Endothelial cell of umbilical vein (primary cell): ENCODE measurements at regions not wholly inside any gene's neighbourhood (a gene's known extent, or its start where the extent isn't known, plus 50 kb on each side); places are given as distances from the start of the nearest gene placed in this dataset.

ENCODE experiments used
- BruUV-seq: library from RNA; stranded (reverse); fragments of 400-500 nt; replicated peaks from 2 replicates; lab custom pipeline; 2021; lab: Mats Ljungman, UMichigan
- CTCF ChIA-PET: fragments of 300-600, 350-600 bp; sonication (Branson Sonifier 250); formaldehyde crosslinking; loops from one replicate; lab custom pipeline; 2021; ENCODE audit warnings: antibody characterized with exemption, inconsistent platforms; lab: Charles Lee
- POLR2A ChIA-PET: fragments of 300-600, 350-600 bp; sonication (Branson Sonifier 250); formaldehyde crosslinking; loops from one replicate; lab custom pipeline; 2021; ENCODE audit warnings: antibody characterized with exemption, inconsistent platforms; lab: Charles Lee
- DNase-seq: peaks from one replicate; pipeline ENCODE4 v3.0.0-alpha.2; 2011; ENCODE audit warnings: low read depth, low spot score
- FAIRE-seq: peaks from 2 replicates; lab custom pipeline; 2011; peaks lifted over from hg19 to GRCh38; lab: Jason Lieb, UNC
- H2AFZ ChIP-seq: 2 replicates; pipeline ENCODE4 v1.6.0; 2012; ENCODE audit warnings: low read depth, low read length, control low read depth, inconsistent platforms
- H3K27ac ChIP-seq: 2 replicates; pipeline ENCODE4 v1.5.1; 2011; ENCODE audit warnings: low read depth, mild to moderate bottlenecking, control low read depth, low read length, moderate library complexity; ENCODE audit not compliant: insufficient read depth
- H3K27me3 ChIP-seq, 2 experiments: 2 replicates each; pipeline versions ENCODE4 v1.6.0 to v1.6.1; 2011; ENCODE audit warnings: low read length in 2 of 2, mixed read lengths in 1 of 2; ENCODE audit not compliant: control insufficient read depth in 2 of 2, insufficient read depth in 2 of 2
- H3K36me3 ChIP-seq, 2 experiments: 2 replicates in 1 of 2; 3 replicates in 1 of 2; pipeline ENCODE4 v1.5.1; 2011; ENCODE audit warnings: low read length in 2 of 2, mild to moderate bottlenecking in 1 of 2, moderate library complexity in 1 of 2; ENCODE audit not compliant: control insufficient read depth in 2 of 2, insufficient read depth in 2 of 2; ENCODE audit errors: extremely low read depth in 1 of 2
- H3K4me1 ChIP-seq: 3 replicates; pipeline ENCODE4 v1.5.1; 2011; ENCODE audit warnings: mild to moderate bottlenecking, low read length; ENCODE audit not compliant: control insufficient read depth, insufficient read depth; ENCODE audit errors: extremely low read depth
- H3K4me2 ChIP-seq: 2 replicates; pipeline ENCODE4 v1.6.1; 2011; ENCODE audit warnings: low read length, control low read depth, mixed read lengths; ENCODE audit not compliant: insufficient read depth
- H3K4me3 ChIP-seq, 3 experiments: fragments of 200-600 bp in 1 of 3; sonication (generic), shearing (Covaris generic) in 1 of 3; replicated peaks in 1 of 3; 2 replicates each; pipeline ENCODE4 v1.5.1; 2011 to 2016; ENCODE audit warnings: control low read depth in 3 of 3, low read length in 3 of 3, mild to moderate bottlenecking in 2 of 3, inconsistent platforms in 1 of 3, low read depth in 1 of 3, moderate library complexity in 1 of 3; ENCODE audit not compliant: insufficient read depth in 1 of 3
- H3K79me2 ChIP-seq: 2 replicates; pipeline ENCODE4 v1.6.0; 2012; ENCODE audit warnings: low read length, inconsistent platforms; ENCODE audit not compliant: control insufficient read depth, insufficient read depth
- H3K9ac ChIP-seq: replicated peaks from 2 replicates; pipeline ENCODE3; 2011; ENCODE audit warnings: low read length, control low read depth; ENCODE audit not compliant: insufficient read depth; ENCODE audit errors: extremely low read depth
- H3K9me1 ChIP-seq: replicated peaks from 3 replicates; pipeline ENCODE4 v1.6.0; 2011; ENCODE audit warnings: mild to moderate bottlenecking, low read length; ENCODE audit not compliant: control insufficient read depth, insufficient read depth; ENCODE audit errors: extremely low read depth
- H3K9me3 ChIP-seq: replicated peaks from 2 replicates; pipeline ENCODE4 v1.5.1; 2012; ENCODE audit warnings: low read length, inconsistent platforms; ENCODE audit not compliant: control insufficient read depth, insufficient read depth
- H4K20me1 ChIP-seq: replicated peaks from 2 replicates; pipeline ENCODE3; 2011; ENCODE audit warnings: mild to moderate bottlenecking, low read length; ENCODE audit not compliant: control insufficient read depth, insufficient read depth; ENCODE audit errors: extremely low read depth
- CTCF ChIP-seq, 2 donors: IDR thresholded peaks; 1 replicate in 1 of 2; 2 replicates in 1 of 2; pipeline ENCODE4 v1.5.1; 2011; ENCODE audit warnings: low read length in 2 of 2, mild to moderate bottlenecking in 2 of 2, moderate library complexity in 2 of 2, control low read depth in 1 of 2, inconsistent platforms in 1 of 2, low read depth in 1 of 2; ENCODE audit not compliant: insufficient read depth in 1 of 2; ENCODE audit errors: extremely low read depth in 1 of 2
- EZH2 ChIP-seq: IDR thresholded peaks from 2 replicates; pipeline ENCODE4 v1.6.1; 2012; ENCODE audit warnings: borderline replicate concordance, low read depth, mild to moderate bottlenecking, moderate library complexity, low read length, inconsistent platforms; ENCODE audit not compliant: severe bottlenecking
- FOS ChIP-seq: IDR thresholded peaks from 2 replicates; pipeline ENCODE4 v1.6.1; 2011; ENCODE audit warnings: mild to moderate bottlenecking, low read length, moderate library complexity, borderline replicate concordance; ENCODE audit not compliant: insufficient read depth
- GATA2 ChIP-seq: IDR thresholded peaks from 2 replicates; pipeline ENCODE4 v1.7.0; 2011; ENCODE audit warnings: low read depth, mild to moderate bottlenecking, moderate library complexity, mixed read lengths, low read length; ENCODE audit not compliant: insufficient read length, insufficient read depth
- JUN ChIP-seq: IDR thresholded peaks from 2 replicates; pipeline ENCODE4 v1.6.1; 2011; ENCODE audit warnings: borderline replicate concordance, low read depth; ENCODE audit not compliant: insufficient read length, insufficient read depth
- MYC ChIP-seq: IDR thresholded peaks from one replicate; pipeline ENCODE4 v1.6.1; 2011; ENCODE audit warnings: mild to moderate bottlenecking, low read depth, low read length
- POLR2A ChIP-seq: IDR thresholded peaks from 2 replicates; pipeline ENCODE4 v1.6.1; 2012; ENCODE audit warnings: low read depth, mild to moderate bottlenecking, control low read depth, low read length
- POLR2AphosphoS5 ChIP-seq: IDR thresholded peaks from 2 replicates; pipeline ENCODE4 v1.6.1; 2012; ENCODE audit warnings: low read depth, mild to moderate bottlenecking, control low read depth, low read length, moderate library complexity; ENCODE audit not compliant: insufficient read depth
- dilution Hi-C: fragments of 300-500 bp; cut with MboI; formaldehyde crosslinking; loops from one replicate; pipeline ENCODE4 v1.15.0; 2019; ENCODE audit warnings: low sequenced_read_pairs; ENCODE audit not compliant: extremely low pct_ligation_motif_present
- intact Hi-C: fragments of 100-400 bp; cut with micrococcal nuclease; formaldehyde crosslinking; loops from one replicate; pipeline ENCODE4 v1.10.0; 2022
- TF ChIP-seq, protein P1 (sequence below): IDR thresholded peaks from 2 replicates; pipeline ENCODE4 v1.6.1; 2011; ENCODE audit not compliant: insufficient read depth, insufficient read length

DNA sequence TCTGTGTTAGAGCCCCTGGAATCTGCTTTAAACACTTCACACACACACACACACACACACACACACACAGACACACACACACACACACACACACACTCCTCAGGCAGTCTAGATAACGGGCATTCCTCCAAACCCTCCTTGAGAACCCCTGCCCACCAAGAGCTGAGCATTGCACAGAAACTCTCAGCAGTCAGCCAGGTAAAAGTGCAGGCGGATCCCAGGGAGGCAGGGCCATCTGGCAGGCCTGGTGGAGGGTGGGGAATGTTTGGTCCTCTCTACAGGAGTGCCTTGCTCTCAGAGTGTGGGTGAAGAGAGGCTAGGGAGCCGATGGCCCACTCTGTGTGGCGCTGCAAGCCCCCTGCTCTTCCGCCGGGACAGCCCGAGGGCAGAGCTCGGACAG is 190.2 kb downstream of the BUD13 start:
- Histone ChIP-seq H3K9me1 (no peaks in the 10 kb centered on the region), H3K9me3 (no peaks in the 10 kb centered on the region), H3K36me3 (no peaks in the 10 kb centered on the region), H3K9ac (no peak overlapping the region), H3K27ac (no peak overlapping the region), H3K79me2 (no peaks in the 10 kb centered on the region), H2AFZ (no peak overlapping the region), H3K4me1 (peaks cover 3% of the 10 kb centered on the region), H3K4me2 (no peak overlapping the region), H3K27me3 (peaks cover 49 to 54% of the 10 kb centered on the region in 2 experiments), H4K20me1 (no peaks in the 10 kb centered on the region), H3K4me3 (no peak overlapping the region)
- dilution Hi-C loops (no loop called here), intact Hi-C loops (no loop called here)
- TF ChIP-seq GATA2 (no peak), MYC (no peak), JUN (no peak), FOS (no peak), CTCF (IDR thresholded peaks at IDR 0.05; ENCODE audit: extremely low read depth in 1 of 2, insufficient read depth in 1 of 2, low read depth in 1 of 2, low read length in 2 of 2) (no peak), POLR2AphosphoS5 (no peak), EZH2 (no peak), POLR2A (no peak)
- TF ChIP-seq, protein P1, sequence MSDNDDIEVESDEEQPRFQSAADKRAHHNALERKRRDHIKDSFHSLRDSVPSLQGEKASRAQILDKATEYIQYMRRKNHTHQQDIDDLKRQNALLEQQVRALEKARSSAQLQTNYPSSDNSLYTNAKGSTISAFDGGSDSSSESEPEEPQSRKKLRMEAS = no peak
- ChIA-PET POLR2A (no interaction called here), CTCF (interaction anchor here (1.0 kb wide), 1 partner anchor 69 kb away, joined by 3 read pairs; no protein-coding TSS in a partner anchor)
- no TSS peak for BruUV-seq
- FAIRE-seq (no peak), DNase-seq (no peak)
